ENCODE measurements at regions not wholly inside any gene's neighbourhood (a gene's known extent, or its start where the extent isn't known, plus 50 kb on each side); places are given as distances from the start of the nearest gene placed in this dataset.

DNA sequence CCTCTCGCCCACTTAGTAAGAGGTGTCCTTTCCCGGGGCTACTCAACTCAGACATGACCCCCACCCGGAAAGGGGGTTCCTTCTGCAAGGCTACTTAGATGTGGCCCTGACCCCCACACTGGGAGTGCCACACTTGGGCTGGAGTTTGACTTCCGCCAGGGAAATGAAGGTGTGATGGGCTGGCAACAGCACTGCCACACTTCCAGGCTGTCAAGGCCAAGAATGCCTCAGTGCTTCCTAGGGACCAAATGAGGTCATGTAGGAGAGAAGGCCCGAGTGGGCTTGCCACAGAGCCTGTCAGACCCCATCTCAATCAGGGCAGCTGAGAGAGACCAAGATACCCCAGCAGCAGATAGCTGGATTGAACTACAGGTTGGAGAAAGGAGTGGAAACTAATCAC lies 55.5 kb downstream of the DRD1 start:
- Mint-ChIP-seq H3K4me1 (peaks cover under 1% of the 10 kb centered on the region), H3K4me3 (no peak overlapping the region), H3K36me3 (ENCODE audit: low read depth) (no peaks in the 10 kb centered on the region), H3K9me3 (no peaks in the 10 kb centered on the region), H3K27me3 (ENCODE audit: insufficient read depth) (no peaks in the 10 kb centered on the region), H3K27ac (no peak overlapping the region)
- no peaks in the 10 kb centered on the region for H3K27me3 ChIP-seq (ENCODE audit: control insufficient read depth, insufficient read depth, low read length, poor library complexity, severe bottlenecking)
- no peak overlapping the region for H3K9ac ChIP-seq (ENCODE audit: extremely low read depth, low read length, poor library complexity, severe bottlenecking)
- TF ChIP-seq, protein P1, sequence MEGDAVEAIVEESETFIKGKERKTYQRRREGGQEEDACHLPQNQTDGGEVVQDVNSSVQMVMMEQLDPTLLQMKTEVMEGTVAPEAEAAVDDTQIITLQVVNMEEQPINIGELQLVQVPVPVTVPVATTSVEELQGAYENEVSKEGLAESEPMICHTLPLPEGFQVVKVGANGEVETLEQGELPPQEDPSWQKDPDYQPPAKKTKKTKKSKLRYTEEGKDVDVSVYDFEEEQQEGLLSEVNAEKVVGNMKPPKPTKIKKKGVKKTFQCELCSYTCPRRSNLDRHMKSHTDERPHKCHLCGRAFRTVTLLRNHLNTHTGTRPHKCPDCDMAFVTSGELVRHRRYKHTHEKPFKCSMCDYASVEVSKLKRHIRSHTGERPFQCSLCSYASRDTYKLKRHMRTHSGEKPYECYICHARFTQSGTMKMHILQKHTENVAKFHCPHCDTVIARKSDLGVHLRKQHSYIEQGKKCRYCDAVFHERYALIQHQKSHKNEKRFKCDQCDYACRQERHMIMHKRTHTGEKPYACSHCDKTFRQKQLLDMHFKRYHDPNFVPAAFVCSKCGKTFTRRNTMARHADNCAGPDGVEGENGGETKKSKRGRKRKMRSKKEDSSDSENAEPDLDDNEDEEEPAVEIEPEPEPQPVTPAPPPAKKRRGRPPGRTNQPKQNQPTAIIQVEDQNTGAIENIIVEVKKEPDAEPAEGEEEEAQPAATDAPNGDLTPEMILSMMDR (conservative IDR thresholded peaks at IDR 0.05): no peak
- no peaks in the 10 kb centered on the region for H3K4me1 ChIP-seq (ENCODE audit: control insufficient read depth, insufficient read depth, low read length)
- no peak for DNase-seq
- H3K4me3 ChIP-seq (ENCODE audit: low read length): no peak overlapping the region
- 91 to 97% methylated on average over 4 to 5 of the region's 5 CpGs for WGBS, 2 experiments (ENCODE audit: insufficient coverage in 1 of 2, insufficient read length in 1 of 2)
- no peaks in the 10 kb centered on the region for H3K36me3 ChIP-seq (ENCODE audit: control insufficient read depth, insufficient read depth, low read length)
- H3K27ac ChIP-seq (ENCODE audit: low read depth, low read length): no peak overlapping the region
- H3K9me3 ChIP-seq (ENCODE audit: control insufficient read depth, low read length): no peaks in the 10 kb centered on the region

DNA sequence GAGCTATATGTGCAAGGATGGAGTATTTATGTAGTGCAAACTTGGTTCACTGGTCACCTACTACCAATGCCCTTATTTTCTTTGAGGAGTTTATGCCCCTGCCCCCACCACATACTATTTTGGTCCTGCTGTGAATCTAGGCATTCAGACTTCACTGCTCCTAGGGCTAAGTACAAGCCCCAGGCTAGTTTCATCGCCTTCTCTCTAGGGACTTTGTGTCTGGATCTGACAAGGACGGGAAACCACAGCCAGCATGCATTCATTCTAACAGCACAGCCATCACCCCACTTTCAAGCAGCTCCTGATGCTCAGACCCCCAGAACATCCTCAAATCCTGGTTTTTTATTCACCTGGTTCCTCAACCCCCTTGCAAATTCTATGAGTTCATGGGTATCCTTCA lies 56.8 kb downstream of the DRD1 start:
- Histone ChIP-seq H3K27me3 (ENCODE audit: control insufficient read depth, insufficient read depth, low read length, poor library complexity, severe bottlenecking) (no peaks in the 10 kb centered on the region), H3K4me3 (ENCODE audit: low read length) (no peak overlapping the region), H3K9me3 (ENCODE audit: control insufficient read depth, low read length) (no peaks in the 10 kb centered on the region), H3K4me1 (ENCODE audit: control insufficient read depth, insufficient read depth, low read length) (no peaks in the 10 kb centered on the region), H3K36me3 (ENCODE audit: control insufficient read depth, insufficient read depth, low read length) (no peaks in the 10 kb centered on the region), H3K9ac (ENCODE audit: extremely low read depth, low read length, poor library complexity, severe bottlenecking) (no peak overlapping the region), H3K27ac (ENCODE audit: low read depth, low read length) (no peak overlapping the region)
- H3K4me1 Mint-ChIP-seq: peaks cover 3% of the 10 kb centered on the region
- no peaks in the 10 kb centered on the region for H3K36me3 Mint-ChIP-seq (ENCODE audit: low read depth)
- no peak overlapping the region for H3K27ac Mint-ChIP-seq
- no peaks in the 10 kb centered on the region for H3K27me3 Mint-ChIP-seq (ENCODE audit: insufficient read depth)
- WGBS, 2 experiments (ENCODE audit: insufficient coverage in 1 of 2, insufficient read length in 1 of 2): 68 to 78% methylated on average over 2 of the region's 2 CpGs
- H3K9me3 Mint-ChIP-seq: no peaks in the 10 kb centered on the region
- H3K4me3 Mint-ChIP-seq: no peak overlapping the region
- DNase-seq: no peak
- TF ChIP-seq, protein P1 (conservative IDR thresholded peaks at IDR 0.05): no peak

DNA sequence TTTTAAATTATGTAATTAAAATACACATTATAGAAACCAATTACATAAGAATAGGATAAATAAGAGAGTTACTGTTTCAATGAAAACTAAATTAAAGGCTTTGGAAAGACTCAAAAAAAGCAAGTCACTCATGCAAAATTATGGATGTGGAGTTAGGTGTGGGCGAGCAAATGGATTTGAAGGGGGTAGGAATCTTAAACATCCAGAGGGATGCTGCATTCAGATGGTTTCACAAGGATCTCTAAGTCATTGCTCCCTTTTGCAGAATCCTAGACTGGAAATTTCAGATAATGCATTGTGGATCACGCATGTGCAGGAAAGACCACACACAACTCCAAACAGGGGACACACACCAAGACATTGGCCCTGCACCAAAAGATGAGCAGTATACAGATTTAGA lies 57.5 kb downstream of the DRD1 start:
- no peaks in the 10 kb centered on the region for H3K27me3 Mint-ChIP-seq (ENCODE audit: insufficient read depth)
- no peak for DNase-seq
- H3K9me3 Mint-ChIP-seq: no peaks in the 10 kb centered on the region
- H3K4me3 ChIP-seq (ENCODE audit: low read length): no peak overlapping the region
- H3K27me3 ChIP-seq (ENCODE audit: control insufficient read depth, insufficient read depth, low read length, poor library complexity, severe bottlenecking): no peaks in the 10 kb centered on the region
- H3K4me1 ChIP-seq (ENCODE audit: control insufficient read depth, insufficient read depth, low read length): no peaks in the 10 kb centered on the region
- no peak overlapping the region for H3K4me3 Mint-ChIP-seq
- no peaks in the 10 kb centered on the region for H3K36me3 ChIP-seq (ENCODE audit: control insufficient read depth, insufficient read depth, low read length)
- peaks cover 3% of the 10 kb centered on the region for H3K4me1 Mint-ChIP-seq
- no peaks in the 10 kb centered on the region for H3K9me3 ChIP-seq (ENCODE audit: control insufficient read depth, low read length)
- H3K9ac ChIP-seq (ENCODE audit: extremely low read depth, low read length, poor library complexity, severe bottlenecking): no peak overlapping the region
- TF ChIP-seq, protein P1 (conservative IDR thresholded peaks at IDR 0.05): no peak
- 80 to 94% methylated on average over 1 to 2 of the region's 2 CpGs for WGBS, 2 experiments (ENCODE audit: insufficient coverage in 1 of 2, insufficient read length in 1 of 2)
- H3K27ac Mint-ChIP-seq: no peak overlapping the region
- no peaks in the 10 kb centered on the region for H3K36me3 Mint-ChIP-seq (ENCODE audit: low read depth)
- no peak overlapping the region for H3K27ac ChIP-seq (ENCODE audit: low read depth, low read length)

Data from endodermal cell (in vitro differentiated cells).